GM12878 (cell line): ENCODE measurements at regions not wholly inside any gene's neighbourhood (a gene's known extent, or its start where the extent isn't known, plus 50 kb on each side); places are given as distances from the start of the nearest gene placed in this dataset.

ENCODE experiments used
- CREM ChIP-seq: IDR thresholded peaks from 2 replicates; pipeline ENCODE4 v1.6.1; 2014; ENCODE audit warnings: antibody characterized with exemption, low read depth
- JUND ChIP-seq: IDR thresholded peaks from 2 replicates; pipeline ENCODE4 v1.6.1; 2012; ENCODE audit warnings: low read depth, mild to moderate bottlenecking, low read length, improper control_type of control experiment, moderate library complexity

GRCh38 chr13:44869167-44869566, 120.1 kb downstream of the NUFIP1 start:
- TF ChIP-seq CREM, result no peak
- TF ChIP-seq JUND, result no peak
